B cell (primary cell): ENCODE measurements at regions not wholly inside any gene's neighbourhood (a gene's known extent, or its start where the extent isn't known, plus 50 kb on each side); places are given as distances from the start of the nearest gene placed in this dataset.

ENCODE experiments used
- CTCF ChIP-seq: fragments of 200-600 bp; IDR thresholded peaks from one replicate; pipeline ENCODE4 v1.8.0; 2022; ENCODE audit warnings: antibody characterized with exemption, mild to moderate bottlenecking
- EZH2 ChIP-seq: IDR thresholded peaks from 2 replicates; pipeline ENCODE4 v1.6.1; 2012; ENCODE audit warnings: borderline replicate concordance, low read depth, mild to moderate bottlenecking, moderate library complexity, low read length; ENCODE audit not compliant: insufficient read depth, poor library complexity, severe bottlenecking

DNA sequence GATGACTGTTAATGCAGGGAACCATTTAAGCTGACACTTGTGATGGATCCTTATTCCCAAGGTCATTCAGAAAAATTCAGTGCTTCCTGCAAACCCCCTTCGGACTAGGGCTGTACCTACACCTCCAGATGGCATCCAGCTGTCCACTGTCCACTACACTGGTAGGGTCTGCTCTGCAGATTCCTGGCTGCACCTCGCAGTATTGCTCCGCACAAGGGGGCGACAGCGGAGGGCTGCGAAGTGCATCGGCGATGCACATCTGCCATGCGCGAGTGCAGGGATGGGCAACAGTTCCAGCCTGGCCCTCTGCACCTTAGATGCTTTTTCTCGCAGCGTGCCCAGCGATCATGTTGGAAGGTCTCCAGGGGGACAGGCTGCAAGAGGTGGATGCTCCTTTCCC, 55.5 kb downstream of the KCNA5 start:
- TF ChIP-seq CTCF (no peak), EZH2 (no peak)
